ENCODE measurements at regions not wholly inside any gene's neighbourhood (a gene's known extent, or its start where the extent isn't known, plus 50 kb on each side); places are given as distances from the start of the nearest gene placed in this dataset.
"Not testable (repeated sequence)": the region's sequence is repeated elsewhere in the genome, so short reads cannot be mapped to it uniquely, and the experiment has no call there.

GRCh38 chrX:37918703-37919102 is 71.3 kb upstream of the DYNLT3 start:
- DNase-seq (ENCODE audit: extremely low spot score) = no peak
- POLR2A ChIA-PET = no interaction called here
- no peak for TF ChIP-seq CTCF (IDR thresholded peaks at IDR 0.05; ENCODE audit: control extremely low read depth, extremely low read depth, low read depth, missing control alignments)
- CTCF ChIA-PET = no interaction called here

- TF ChIP-seq CTCF (IDR thresholded peaks at IDR 0.05; ENCODE audit: control extremely low read depth, extremely low read depth, low read depth, missing control alignments) = no peak
- ChIA-PET CTCF (no interaction called here), POLR2A (no interaction called here)
- no peak for DNase-seq (ENCODE audit: extremely low spot score)
Observed at GRCh38 chrX:37921758-37922157, 74.4 kb upstream of the DYNLT3 start.

GRCh38 chrX:37922928-37923327 is 75.6 kb upstream of the DYNLT3 start:
- CTCF ChIA-PET = no interaction called here

GRCh38 chrX:37925761-37926160 is 78.4 kb upstream of the DYNLT3 start:
- POLR2A ChIA-PET; DNase-seq (ENCODE audit: extremely low spot score): not testable (repeated sequence)
- CTCF ChIA-PET = interaction anchor here (1.1 to 1.2 kb wide), 2 partner anchors 33 to 401 kb away, joined by 3 read pairs; partner anchors contain the start of gene RPGR

More at GRCh38 chrX:37922928-37923327, 75.6 kb upstream of the DYNLT3 start:
- no peak for DNase-seq (ENCODE audit: extremely low spot score)
- POLR2A ChIA-PET = no interaction called here
- no peak for TF ChIP-seq CTCF (IDR thresholded peaks at IDR 0.05; ENCODE audit: control extremely low read depth, extremely low read depth, low read depth, missing control alignments)

GRCh38 chrX:37926700-37927099 is 79.3 kb upstream of the DYNLT3 start:
- ChIA-PET POLR2A (no interaction called here), CTCF (interaction anchor here (0.6 to 2.9 kb wide), 5 partner anchors 11 to 400 kb away, joined by 3 to 16 read pairs (median 3); partner anchors contain the start of gene RPGR)
- TF ChIP-seq CTCF (IDR thresholded peaks at IDR 0.05; ENCODE audit: control extremely low read depth, extremely low read depth, low read depth, missing control alignments) = peak; percentile 27
- DNase-seq (ENCODE audit: extremely low spot score) = no peak

- ChIA-PET CTCF (no interaction called here), POLR2A (no interaction called here)
- no peak for DNase-seq (ENCODE audit: extremely low spot score)
- TF ChIP-seq CTCF (IDR thresholded peaks at IDR 0.05; ENCODE audit: control extremely low read depth, extremely low read depth, low read depth, missing control alignments) = no peak
Observed at GRCh38 chrX:37942170-37942569, 64.2 kb upstream of the SYTL5 start.

- DNase-seq (ENCODE audit: extremely low spot score) = no peak
- CTCF ChIA-PET = no interaction called here
Observed at GRCh38 chrX:37943554-37944344, 62.6 kb upstream of the SYTL5 start.

More at GRCh38 chrX:37943554-37944344, 62.6 kb upstream of the SYTL5 start:
- POLR2A ChIA-PET = no interaction called here
- TF ChIP-seq CTCF (IDR thresholded peaks at IDR 0.05; ENCODE audit: control extremely low read depth, extremely low read depth, low read depth, missing control alignments) = no peak
